Body of pancreas (tissue), 4 donors: ENCODE measurements at regions not wholly inside any gene's neighbourhood (a gene's known extent, or its start where the extent isn't known, plus 50 kb on each side); places are given as distances from the start of the nearest gene placed in this dataset.

Experiments used
- CTCF ChIP-seq, 7 experiments: fragments of 450-650 bp in 4 of 7; fragments of 200-600 bp in 3 of 7; sonication (generic) in 3 of 7; IDR thresholded peaks; one replicate each; pipeline ENCODE4 v1.5.1; 2016 to 2019; ENCODE audit warnings: antibody characterized with exemption in 7 of 7
- POLR2A ChIP-seq, 3 donors: fragments of 450-650 bp; IDR thresholded peaks; one replicate each; pipeline ENCODE4 v1.6.1; 2016; ENCODE audit warnings: antibody characterized with exemption in 3 of 3, mild to moderate bottlenecking in 2 of 3

DNA sequence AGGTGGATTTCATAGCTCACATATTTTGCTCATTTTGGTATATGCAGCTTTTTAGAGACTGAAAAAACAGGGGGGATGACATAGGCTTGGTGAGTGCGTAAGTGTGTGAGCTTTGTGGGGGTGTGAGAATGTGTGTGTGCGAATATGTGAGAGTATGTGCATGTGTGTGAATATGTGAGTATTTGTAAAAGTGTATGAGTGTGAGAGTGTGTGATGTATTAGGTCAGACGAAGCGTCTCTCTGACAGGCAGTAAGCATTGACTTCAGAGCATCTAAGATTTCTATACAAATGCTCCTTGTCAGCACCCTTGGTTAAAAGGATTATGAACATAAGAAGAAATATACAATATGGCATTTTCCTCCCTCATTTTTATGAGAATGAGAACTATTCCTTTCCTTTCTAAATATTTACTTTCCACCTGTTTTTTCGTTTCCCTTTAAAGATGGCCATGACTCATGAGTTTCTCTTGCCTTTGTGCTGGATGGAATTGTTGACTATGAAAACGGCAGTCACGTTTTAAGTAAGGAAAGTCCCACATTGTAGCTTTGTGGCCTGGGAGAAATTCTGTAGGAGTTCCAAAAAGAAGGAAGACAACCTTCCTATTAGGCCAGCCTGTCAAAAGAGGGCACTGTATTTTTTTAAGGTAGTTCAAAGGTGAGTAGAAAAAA, 276.4 kb downstream of the FOXL1 start:
- TF ChIP-seq POLR2A (IDR thresholded peaks at IDR 0.05) (no peak), CTCF (IDR thresholded peaks at IDR 0.05) (no peak)
